KMS-11 (cell line): ENCODE measurements at regions not wholly inside any gene's neighbourhood (a gene's known extent, or its start where the extent isn't known, plus 50 kb on each side); places are given as distances from the start of the nearest gene placed in this dataset.

Source experiments
- H2AFZ ChIP-seq: fragments of 200-600 bp; sonication (generic); 2 replicates; pipeline ENCODE4 v1.6.1; 2016; ENCODE audit warnings: antibody characterized with exemption, mixed run types, low read depth
- H3K27ac ChIP-seq: fragments of 200-600 bp; sonication (generic); 2 replicates; pipeline ENCODE4 v1.6.1; 2016; ENCODE audit warnings: mild to moderate bottlenecking, mixed run types
- H3K27me3 ChIP-seq: fragments of 200-600 bp; sonication (generic); 2 replicates; pipeline ENCODE4 v1.6.1; 2017; ENCODE audit warnings: mild to moderate bottlenecking, low read depth, mixed run types, moderate library complexity; ENCODE audit not compliant: insufficient read depth
- H3K36me3 ChIP-seq: fragments of 200-600 bp; sonication (generic); 2 replicates; pipeline ENCODE4 v1.6.1; 2017; ENCODE audit warnings: mild to moderate bottlenecking, mixed run types; ENCODE audit not compliant: insufficient read depth
- H3K4me1 ChIP-seq: fragments of 200-600 bp; sonication (generic); 2 replicates; pipeline ENCODE4 v1.6.1; 2016; ENCODE audit warnings: mild to moderate bottlenecking, low read depth, mixed run types; ENCODE audit not compliant: poor library complexity, severe bottlenecking
- H3K4me2 ChIP-seq: fragments of 200-600 bp; sonication (generic); 2 replicates; pipeline ENCODE4 v1.7.0; 2016; ENCODE audit warnings: mild to moderate bottlenecking, mixed run types
- H3K4me3 ChIP-seq: fragments of 200-600 bp; sonication (generic); IDR thresholded peaks from 2 replicates; pipeline ENCODE4 v1.6.1; 2017; ENCODE audit warnings: low read depth, low read length, mixed read lengths; ENCODE audit not compliant: insufficient read depth
- H3K79me2 ChIP-seq: fragments of 200-600 bp; sonication (generic); 2 replicates; pipeline ENCODE4 v1.6.1; 2016; ENCODE audit warnings: low read depth, mixed run types; ENCODE audit not compliant: insufficient read depth
- H3K9ac ChIP-seq: fragments of 200-600 bp; sonication (generic); 2 replicates; pipeline ENCODE4 v1.6.1; 2016; ENCODE audit warnings: mild to moderate bottlenecking, mixed run types
- H4K20me1 ChIP-seq: fragments of 200-600 bp; sonication (generic); 2 replicates; pipeline ENCODE4 v1.6.1; 2016; ENCODE audit warnings: mild to moderate bottlenecking, mixed run types; ENCODE audit not compliant: insufficient read depth
- TF ChIP-seq, protein P1 (sequence below): fragments of 200-600 bp; sonication (generic); conservative IDR thresholded peaks from 2 replicates; pipeline ENCODE4 v1.6.1; 2017; ENCODE audit warnings: low read depth, mild to moderate bottlenecking, antibody characterized with exemption, low read length, moderate library complexity, mixed read lengths

DNA sequence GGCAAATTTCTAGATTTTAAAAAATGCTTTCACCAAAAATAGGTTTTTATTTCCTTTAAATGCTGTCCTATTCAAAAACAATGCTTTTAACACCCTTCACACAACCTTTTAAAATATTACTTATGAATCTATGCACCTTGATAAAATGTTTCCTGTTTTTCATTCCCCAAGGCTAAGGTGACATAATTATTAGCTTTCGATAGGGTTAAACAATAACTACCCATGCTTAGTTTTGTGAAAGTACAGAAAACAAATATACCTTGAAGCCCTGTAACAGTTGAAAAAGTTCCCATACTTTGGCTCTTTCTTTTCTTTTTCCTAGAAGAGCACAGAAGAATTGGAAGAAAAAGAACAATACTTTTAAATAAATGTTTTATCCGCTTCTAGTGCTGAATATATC lies 54.9 kb upstream of the ITPRID2 start:
- Histone ChIP-seq H3K9ac (no peak overlapping the region), H4K20me1 (no peaks in the 10 kb centered on the region), H2AFZ (no peak overlapping the region), H3K4me3 (no peak overlapping the region), H3K79me2 (no peaks in the 10 kb centered on the region), H3K4me2 (no peak overlapping the region), H3K27ac (no peak overlapping the region), H3K27me3 (no peaks in the 10 kb centered on the region), H3K4me1 (no peaks in the 10 kb centered on the region), H3K36me3 (no peaks in the 10 kb centered on the region)
- TF ChIP-seq, protein P1, sequence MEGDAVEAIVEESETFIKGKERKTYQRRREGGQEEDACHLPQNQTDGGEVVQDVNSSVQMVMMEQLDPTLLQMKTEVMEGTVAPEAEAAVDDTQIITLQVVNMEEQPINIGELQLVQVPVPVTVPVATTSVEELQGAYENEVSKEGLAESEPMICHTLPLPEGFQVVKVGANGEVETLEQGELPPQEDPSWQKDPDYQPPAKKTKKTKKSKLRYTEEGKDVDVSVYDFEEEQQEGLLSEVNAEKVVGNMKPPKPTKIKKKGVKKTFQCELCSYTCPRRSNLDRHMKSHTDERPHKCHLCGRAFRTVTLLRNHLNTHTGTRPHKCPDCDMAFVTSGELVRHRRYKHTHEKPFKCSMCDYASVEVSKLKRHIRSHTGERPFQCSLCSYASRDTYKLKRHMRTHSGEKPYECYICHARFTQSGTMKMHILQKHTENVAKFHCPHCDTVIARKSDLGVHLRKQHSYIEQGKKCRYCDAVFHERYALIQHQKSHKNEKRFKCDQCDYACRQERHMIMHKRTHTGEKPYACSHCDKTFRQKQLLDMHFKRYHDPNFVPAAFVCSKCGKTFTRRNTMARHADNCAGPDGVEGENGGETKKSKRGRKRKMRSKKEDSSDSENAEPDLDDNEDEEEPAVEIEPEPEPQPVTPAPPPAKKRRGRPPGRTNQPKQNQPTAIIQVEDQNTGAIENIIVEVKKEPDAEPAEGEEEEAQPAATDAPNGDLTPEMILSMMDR: no peak

DNA sequence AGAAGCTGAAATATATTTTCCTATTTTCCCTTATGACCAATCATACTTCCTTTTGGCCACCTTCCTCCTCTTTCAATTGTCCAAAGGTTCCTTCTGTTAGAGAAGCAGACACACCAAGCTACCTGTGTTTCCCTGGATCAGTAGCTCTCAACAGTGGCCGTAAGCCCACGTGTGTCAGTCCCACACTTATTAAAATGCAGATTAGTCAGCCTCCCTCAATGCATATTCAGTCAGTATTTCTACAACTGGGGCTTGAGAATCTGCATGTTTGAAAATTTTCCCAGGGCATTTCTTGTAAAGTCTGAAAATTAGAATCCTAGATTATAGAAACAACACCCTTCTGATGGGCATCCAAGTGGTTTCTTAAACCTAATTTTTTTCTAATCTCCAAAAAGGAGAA lies 54.0 kb upstream of the ITPRID2 start:
- H3K9ac ChIP-seq: no peak overlapping the region
- H4K20me1 ChIP-seq: no peaks in the 10 kb centered on the region
- H3K27ac ChIP-seq: no peak overlapping the region
- no peaks in the 10 kb centered on the region for H3K79me2 ChIP-seq
- no peaks in the 10 kb centered on the region for H3K4me1 ChIP-seq
- H3K27me3 ChIP-seq: no peaks in the 10 kb centered on the region
- H3K4me2 ChIP-seq: no peak overlapping the region
- H2AFZ ChIP-seq: no peak overlapping the region
- TF ChIP-seq, protein P1: no peak
- no peak overlapping the region for H3K4me3 ChIP-seq
- H3K36me3 ChIP-seq: no peaks in the 10 kb centered on the region

DNA sequence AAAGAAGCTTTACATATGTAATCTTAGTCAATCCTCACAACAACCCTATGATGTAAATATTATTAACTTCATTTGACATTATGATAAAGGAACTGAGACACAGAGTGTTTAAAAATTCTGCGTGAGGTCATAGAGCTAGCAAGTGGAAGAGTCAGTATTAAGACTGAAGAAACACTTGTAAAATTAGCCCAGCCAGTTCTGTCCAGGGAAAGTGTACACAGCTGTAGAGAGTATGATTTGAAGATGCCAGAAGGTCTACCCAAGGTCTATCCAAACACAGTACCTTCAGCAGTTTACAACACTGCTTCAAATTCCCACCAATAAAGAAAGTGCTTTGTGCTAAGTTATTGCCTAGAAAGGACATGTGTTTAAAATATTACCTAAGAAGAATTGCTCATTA lies 51.7 kb upstream of the ITPRID2 start:
- no peaks in the 10 kb centered on the region for H3K27me3 ChIP-seq
- H4K20me1 ChIP-seq: no peaks in the 10 kb centered on the region
- H3K4me3 ChIP-seq: no peak overlapping the region
- H3K9ac ChIP-seq: no peak overlapping the region
- TF ChIP-seq, protein P1: no peak
- no peaks in the 10 kb centered on the region for H3K36me3 ChIP-seq
- H2AFZ ChIP-seq: no peak overlapping the region
- no peaks in the 10 kb centered on the region for H3K4me1 ChIP-seq
- H3K4me2 ChIP-seq: no peak overlapping the region
- H3K27ac ChIP-seq: no peak overlapping the region
- H3K79me2 ChIP-seq: no peaks in the 10 kb centered on the region

DNA sequence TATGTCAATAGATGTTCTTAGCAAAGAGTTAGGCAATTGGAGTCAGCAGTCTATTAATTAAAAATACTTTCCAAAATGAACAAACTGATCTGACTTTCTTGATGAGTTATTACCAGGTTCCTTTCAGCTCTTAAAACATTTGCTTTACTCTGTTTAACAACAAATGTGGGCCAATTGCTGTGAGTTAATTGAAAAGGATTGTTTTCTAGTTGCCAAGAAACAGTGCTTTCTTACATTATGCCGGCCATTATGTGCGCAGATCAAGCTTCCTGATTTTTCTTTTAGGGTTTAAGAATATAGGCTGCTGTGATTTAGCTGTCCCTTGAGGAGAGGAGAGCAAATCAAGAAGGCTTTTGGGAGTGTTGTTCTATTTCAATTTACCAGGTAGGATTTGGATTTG lies 50.5 kb upstream of the ITPRID2 start:
- Histone ChIP-seq H4K20me1 (no peaks in the 10 kb centered on the region), H3K36me3 (no peaks in the 10 kb centered on the region), H3K27ac (no peak overlapping the region), H3K27me3 (no peaks in the 10 kb centered on the region), H3K4me3 (no peak overlapping the region), H3K4me2 (no peak overlapping the region), H3K9ac (no peak overlapping the region), H2AFZ (no peak overlapping the region), H3K4me1 (no peaks in the 10 kb centered on the region), H3K79me2 (no peaks in the 10 kb centered on the region)
- TF ChIP-seq, protein P1: no peak
